ENCODE measurements at regions not wholly inside any gene's neighbourhood (a gene's known extent, or its start where the extent isn't known, plus 50 kb on each side); places are given as distances from the start of the nearest gene placed in this dataset.
"Not testable (repeated sequence)": the region's sequence is repeated elsewhere in the genome, so short reads cannot be mapped to it uniquely, and the experiment has no call there.

GRCh38 chr5:130596647-130597046 is 568.4 kb downstream of the HINT1 start:
- DNase-seq (ENCODE audit: low spot score) = not testable (repeated sequence)

- no peak for DNase-seq (ENCODE audit: low spot score)
Measured at GRCh38 chr5:130580264-130580663, 584.8 kb downstream of the HINT1 start.

GRCh38 chr5:130578354-130578753 is 586.7 kb downstream of the HINT1 start:
- no peak for DNase-seq (ENCODE audit: low spot score)

DNA sequence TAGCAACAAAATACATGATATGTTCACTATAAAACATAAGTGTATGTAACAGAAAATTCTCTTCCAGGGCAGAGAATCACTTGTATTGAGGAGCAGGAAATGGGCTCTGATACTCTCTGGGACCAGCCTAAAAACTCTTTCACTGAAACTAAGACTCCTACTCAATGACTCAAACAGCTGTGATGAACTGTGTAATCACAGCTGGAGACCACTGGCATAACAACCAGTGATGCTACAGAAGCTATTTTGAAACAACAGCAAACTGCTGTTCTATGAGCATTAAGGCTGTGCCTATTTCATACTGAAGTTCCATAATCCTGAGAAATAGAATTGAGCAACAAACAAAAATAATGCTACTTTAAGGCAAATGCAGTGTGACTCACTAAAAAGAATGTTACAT is 594.0 kb downstream of the HINT1 start:
- DNase-seq (ENCODE audit: low spot score) = peak; percentile 33

DNA sequence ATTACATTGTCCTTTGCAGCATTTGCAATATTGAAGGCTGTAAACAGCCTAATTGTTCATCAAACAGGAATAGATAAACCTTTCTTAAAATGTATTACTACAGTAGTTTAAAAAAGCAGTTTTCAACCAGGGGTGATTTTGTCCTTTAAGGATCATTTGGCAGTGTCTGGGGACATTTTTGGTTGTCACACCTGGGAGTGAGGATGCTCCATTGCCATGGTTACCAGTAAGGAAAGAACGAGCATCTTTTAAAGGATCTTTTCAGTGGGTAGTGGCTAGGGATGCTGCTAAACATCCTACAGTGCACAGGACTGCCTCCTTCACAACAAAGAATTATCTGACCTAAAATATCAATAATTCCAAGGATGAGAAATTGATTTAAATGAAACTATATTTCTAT is 596.3 kb downstream of the HINT1 start:
- no peak for DNase-seq (ENCODE audit: low spot score)

GRCh38 chr5:130555429-130555828 is 609.6 kb downstream of the HINT1 start:
- DNase-seq (ENCODE audit: low spot score) = no peak

DNA sequence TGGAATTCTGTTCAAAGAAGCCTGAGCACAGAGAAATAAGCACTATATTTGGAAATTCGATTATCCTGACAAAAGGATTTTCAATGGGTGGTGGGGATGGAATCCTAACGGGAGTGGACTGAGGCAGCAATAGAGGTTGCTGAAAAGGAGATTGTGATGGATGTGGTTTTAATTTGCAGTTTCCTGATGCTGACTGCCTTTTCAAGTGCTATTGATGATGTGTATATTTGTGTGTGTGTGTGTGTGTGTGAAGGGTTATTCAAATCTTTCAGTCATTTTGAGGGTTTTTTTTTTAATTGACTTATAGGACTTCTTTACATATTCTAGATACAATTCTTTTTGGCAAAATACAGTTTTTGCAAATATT is 614.5 kb downstream of the HINT1 start:
- no peak for DNase-seq (ENCODE audit: low spot score)

GRCh38 chr5:130549884-130550561 is 615.0 kb downstream of the HINT1 start:
- no peak for DNase-seq (ENCODE audit: low spot score)

- DNase-seq (ENCODE audit: low spot score) = no peak
Measured at GRCh38 chr5:130546211-130546610, 618.8 kb downstream of the HINT1 start.

DNA sequence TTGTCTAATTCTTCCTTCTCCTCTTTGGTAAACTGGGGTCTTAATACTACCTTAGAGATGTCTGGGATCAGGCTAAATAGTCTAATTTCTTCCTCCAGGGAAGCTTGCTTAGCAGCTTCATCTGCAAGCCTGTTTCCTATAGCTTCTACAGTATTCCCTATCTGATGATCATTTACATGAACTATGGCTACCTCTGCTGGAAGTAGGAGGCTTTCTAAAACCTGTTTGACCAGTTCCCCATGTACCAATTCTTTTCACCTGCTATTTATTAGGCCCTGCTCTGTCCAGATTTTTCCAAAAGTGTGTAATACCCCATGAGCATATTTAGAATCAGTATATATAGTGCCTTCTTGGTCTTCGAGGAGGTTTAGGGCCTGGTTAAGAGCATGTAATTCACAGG is 619.8 kb downstream of the HINT1 start:
- no peak for DNase-seq (ENCODE audit: low spot score)

DNA sequence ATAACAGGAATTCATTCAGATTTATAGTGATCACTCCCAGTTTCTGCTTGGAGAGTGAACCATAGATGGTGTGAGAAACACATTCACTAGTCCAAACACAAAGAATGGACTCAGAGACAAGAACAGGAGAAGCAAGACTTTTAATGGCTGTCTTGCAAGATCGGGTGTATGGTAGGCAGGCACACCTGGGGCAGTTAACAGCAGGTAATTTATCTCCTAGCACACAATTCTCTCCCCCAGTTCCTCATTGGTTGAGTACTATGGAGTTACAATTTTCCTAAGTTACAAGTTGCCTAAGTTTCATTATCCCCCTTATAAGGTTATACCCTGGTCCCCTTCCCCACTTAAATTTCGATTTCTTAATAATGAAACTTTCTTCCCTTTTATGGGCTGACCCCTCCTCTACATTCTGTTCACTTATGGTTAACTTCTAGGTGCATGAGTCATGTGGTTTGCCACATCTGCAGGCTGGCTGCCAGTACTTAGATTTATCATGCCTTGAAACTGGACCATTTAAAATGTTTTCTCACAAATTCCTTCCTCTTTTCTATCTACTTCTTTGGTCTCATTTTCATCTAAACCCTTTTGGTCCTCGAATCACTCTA is 623.3 kb downstream of the HINT1 start:
- DNase-seq (ENCODE audit: low spot score) = no peak

DNA sequence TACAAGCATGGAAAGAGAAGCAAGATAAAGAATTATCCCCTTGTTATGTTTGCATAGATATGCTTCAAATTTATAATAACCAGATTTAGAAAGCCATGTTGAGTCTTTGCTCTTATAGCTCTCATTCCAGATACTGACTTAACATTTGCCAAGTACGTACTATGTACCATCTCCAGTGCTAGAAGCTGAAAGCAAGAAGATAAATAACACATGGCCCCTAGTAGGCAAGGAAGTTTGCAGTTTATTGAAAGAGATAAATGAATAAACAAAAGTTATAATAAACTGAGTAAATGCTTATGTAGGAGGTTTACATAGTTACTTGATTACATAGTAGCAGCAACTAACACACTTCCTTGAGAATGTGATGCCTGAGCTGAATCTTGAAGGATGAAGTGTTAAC is 628.4 kb downstream of the HINT1 start:
- DNase-seq (ENCODE audit: low spot score) = peak; percentile 86

DNA sequence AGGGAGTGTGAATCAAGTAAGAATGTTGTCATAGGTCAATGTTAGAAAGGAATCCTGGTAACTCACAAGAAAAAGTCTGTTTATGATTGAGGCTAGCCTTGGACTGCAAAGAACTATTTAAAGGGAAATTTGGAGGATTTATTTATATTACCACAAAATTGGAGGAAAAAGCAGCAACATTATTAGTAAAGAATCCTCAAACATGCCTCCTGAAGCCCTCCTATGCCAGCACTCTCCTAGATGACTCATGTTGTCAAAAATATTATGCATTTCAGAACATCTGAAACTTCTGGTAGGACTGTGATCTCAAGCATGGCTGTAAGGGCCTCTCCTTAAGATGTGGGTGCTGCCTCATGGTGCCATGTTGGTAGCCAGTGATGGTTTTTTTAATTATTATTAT is 628.5 kb downstream of the CHSY3 start:
- DNase-seq (ENCODE audit: low spot score) = no peak

DNA sequence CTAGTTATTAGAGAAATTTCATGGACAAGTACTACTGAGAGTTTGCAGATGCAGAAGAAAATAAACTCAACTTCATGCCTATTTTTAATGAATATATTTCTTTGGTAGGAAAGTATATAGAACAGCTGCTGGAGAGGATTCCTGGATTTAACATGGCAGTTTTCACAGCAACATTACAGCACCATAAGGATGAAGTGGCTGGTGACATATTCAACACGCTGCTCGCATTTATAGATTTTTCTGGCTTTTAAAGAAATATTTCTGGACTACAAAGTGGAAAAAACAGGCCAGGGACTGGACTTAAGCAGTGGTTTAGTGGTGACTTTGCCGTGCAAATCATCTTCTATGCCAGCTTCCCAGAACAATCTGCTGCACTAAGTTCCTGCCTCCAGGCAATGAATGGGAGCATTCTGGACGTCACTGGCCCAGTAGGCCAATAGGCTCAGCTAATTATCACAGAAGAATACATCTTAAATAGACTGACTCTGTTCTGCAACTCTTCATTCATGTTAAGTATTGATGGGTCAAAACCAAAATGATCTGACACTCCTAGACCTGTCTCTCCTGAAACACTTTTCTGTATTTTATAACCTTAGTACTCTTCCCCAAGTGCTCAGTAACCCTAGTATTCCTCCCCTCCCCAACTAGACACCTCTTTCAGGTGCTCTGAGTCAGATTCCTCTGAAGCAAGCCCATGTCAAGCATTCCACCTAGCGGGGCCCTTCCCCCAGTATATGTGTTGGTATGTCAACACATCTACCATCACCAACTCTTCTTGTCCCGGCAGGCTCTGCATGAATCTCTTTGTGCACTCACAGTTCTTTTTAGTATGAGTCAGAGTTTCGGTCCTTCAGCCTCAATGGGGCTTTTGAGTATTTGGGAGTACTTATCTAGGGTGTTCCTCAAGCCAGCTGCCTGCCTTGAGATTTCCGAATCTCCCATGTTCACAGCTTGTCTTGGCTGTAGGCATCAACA is 625.5 kb downstream of the CHSY3 start:
- peak; percentile 27 for DNase-seq (ENCODE audit: low spot score)

- DNase-seq (ENCODE audit: low spot score) = no peak
Measured at GRCh38 chr5:130529111-130529510, 624.8 kb downstream of the CHSY3 start.

- no peak for DNase-seq (ENCODE audit: low spot score)
Measured at GRCh38 chr5:130528474-130528873, 624.2 kb downstream of the CHSY3 start.

- DNase-seq (ENCODE audit: low spot score) = no peak
Measured at GRCh38 chr5:130526708-130527107, 622.4 kb downstream of the CHSY3 start.

DNA sequence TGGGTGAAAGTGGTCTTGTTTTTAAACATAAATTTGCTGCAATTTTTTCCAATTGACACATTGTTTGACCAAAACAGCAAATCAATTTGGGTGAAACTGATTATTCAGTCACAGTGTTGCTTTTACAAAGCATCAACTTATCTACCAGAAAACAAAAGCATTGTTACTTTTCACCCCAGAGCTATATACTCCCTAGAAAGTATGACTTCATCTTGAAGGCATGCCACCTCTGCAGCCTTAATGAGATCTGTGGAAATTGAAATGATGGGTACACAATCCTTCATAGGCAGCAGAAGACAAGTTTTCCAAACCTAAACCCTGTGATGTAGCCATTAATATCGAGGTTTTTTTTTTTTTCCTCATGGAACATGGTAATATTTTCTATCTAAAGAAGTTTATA is 615.9 kb downstream of the CHSY3 start:
- no peak for DNase-seq (ENCODE audit: low spot score)

DNA sequence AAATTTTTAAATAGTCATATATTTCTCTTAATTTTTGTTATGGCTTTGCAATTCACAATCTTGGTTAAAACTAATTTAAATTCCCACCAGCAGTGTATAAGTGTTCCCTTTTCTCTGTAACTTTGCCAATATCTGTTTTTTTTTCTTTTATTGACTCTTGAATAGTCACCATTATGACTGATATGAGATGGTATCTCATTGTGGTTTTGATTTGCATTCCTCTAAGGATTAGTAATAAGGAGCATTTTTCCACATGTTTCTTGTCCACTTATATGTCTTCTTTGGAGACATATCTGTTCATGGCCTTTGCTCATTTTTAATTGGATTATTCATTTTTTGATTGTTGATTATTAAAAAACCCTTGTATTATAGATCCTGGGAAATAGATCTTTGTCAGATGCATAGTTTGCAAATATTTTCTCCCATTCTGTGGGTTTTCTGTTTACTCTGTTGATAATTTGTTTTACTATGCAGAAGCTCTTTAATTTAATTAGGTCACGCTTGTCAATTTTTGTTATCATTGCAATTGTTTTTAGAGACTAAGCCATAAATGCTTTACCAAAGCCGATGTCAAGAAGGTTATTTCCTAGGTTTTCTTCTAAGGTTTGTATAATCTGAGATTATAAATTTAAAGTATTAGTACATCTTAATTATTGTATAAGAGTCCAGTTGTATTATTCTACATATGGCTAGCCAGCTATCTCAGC is 610.9 kb downstream of the CHSY3 start:
- DNase-seq (ENCODE audit: low spot score) = no peak

- no peak for DNase-seq (ENCODE audit: low spot score)
Measured at GRCh38 chr5:130502702-130503101, 598.4 kb downstream of the CHSY3 start.

DNA sequence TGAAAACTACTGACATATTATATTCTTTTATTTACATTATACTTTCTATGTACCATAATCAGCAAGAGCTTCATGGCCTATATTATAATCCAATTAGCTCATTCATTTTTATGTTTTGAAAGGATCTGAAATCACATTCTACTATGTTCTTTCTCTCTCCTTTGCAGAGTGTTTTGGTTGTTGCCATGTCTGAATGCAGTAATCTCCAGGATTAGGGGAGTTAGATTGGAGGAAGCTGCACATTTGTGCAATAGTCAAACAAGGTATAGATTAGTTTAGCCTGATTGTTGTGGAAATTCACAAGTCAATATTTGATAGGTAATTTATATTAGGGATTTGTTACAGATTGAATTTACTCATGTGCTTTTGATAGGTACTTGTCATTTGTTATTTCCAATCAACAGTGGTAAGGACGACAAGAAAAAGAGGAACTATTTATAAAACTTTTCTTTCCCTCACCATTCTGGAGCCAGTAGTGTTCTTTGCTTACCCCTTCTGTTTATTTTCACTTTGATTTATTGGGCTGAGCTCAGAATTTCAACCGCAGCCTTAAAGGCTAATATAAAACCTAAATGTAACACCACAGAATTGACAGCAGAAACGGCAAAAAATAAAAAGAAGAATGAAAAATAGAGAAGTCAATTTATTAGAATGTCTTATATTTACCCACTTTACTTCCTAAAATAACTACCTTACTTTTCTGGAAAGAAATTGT is 597.0 kb downstream of the CHSY3 start:
- peak; percentile 72 for DNase-seq (ENCODE audit: low spot score)
